COLO668 (cell line): ENCODE measurements at regions not wholly inside any gene's neighbourhood (a gene's known extent, or its start where the extent isn't known, plus 50 kb on each side); places are given as distances from the start of the nearest gene placed in this dataset.
A peak's percentile ranks its signal among the peaks of the same experiment; 100 is the strongest.

Experiments used
- DNase-seq: peaks from one replicate; lab custom pipeline; 2025; ENCODE audit not compliant: unreplicated experiment; lab: John Stamatoyannopoulos, UW

- DNase-seq: no peak
Observed at GRCh38 chr7:25545124-25546008, 317.1 kb upstream of the NPVF start.

- no peak for DNase-seq
Observed at GRCh38 chr7:25546306-25546705, 318.0 kb upstream of the NPVF start.

GRCh38 chr7:25549271-25549921 lies 321.1 kb upstream of the NPVF start:
- DNase-seq: no peak

DNA sequence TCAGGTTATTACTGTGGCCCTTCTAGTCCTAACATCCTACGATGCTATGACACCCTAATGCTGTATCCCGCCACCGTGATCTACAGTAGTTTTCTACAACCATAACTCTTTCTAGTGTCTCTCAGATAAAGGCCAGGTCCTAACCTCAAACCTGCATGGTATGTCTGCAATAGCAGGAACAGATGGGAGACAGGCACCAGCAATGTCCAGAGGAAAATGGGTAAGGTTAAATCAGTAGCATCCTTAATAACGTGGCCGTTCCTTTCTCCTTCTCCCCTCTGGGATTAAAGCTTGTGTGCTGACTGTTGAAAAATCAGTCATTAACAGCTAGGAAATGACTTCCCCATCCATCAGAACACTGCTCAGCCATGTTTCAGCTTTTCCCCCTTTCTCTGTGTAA lies 321.9 kb upstream of the NPVF start:
- no peak for DNase-seq

- DNase-seq: no peak
Observed at GRCh38 chr7:25552998-25553397, 324.7 kb upstream of the NPVF start.

DNA sequence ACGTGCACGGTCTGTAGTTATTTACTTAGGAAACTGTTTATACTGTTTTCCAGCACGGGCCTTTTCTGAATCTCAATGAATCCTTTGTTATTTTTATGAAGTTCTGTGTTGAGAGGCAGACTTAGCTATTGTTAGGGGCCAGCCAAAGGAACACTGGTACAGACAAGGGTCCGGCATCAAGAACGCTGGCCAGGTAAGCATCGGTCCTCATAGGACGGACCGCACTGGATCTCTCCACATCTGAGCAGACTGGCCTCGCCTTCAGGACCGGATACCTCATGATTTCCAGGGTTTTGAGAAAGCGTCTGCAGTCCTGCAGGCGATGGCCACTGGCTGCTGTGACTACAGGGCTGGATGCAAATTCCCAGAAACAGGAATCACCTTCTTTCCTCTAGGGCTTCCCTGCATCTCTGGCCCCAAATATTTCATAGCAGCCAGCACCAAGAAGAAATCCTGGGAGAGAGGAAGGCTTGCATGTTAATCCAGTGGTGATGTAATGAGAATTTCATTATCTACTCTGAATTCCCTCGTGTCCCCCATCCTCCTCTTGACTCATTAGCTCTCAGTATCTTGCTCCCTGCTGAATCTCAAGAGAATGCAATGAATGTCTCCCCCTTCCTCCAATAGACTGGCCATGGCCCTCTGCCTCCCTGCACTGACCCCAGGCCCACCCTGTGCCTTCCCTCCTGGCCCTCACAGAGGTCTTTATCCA lies 325.4 kb upstream of the NPVF start:
- DNase-seq: no peak

GRCh38 chr7:25557379-25557917 lies 329.2 kb upstream of the NPVF start:
- no peak for DNase-seq

- no peak for DNase-seq
Observed at GRCh38 chr7:25557930-25558329, 329.6 kb upstream of the NPVF start.

GRCh38 chr7:25558605-25559004 lies 330.3 kb upstream of the NPVF start:
- no peak for DNase-seq

DNA sequence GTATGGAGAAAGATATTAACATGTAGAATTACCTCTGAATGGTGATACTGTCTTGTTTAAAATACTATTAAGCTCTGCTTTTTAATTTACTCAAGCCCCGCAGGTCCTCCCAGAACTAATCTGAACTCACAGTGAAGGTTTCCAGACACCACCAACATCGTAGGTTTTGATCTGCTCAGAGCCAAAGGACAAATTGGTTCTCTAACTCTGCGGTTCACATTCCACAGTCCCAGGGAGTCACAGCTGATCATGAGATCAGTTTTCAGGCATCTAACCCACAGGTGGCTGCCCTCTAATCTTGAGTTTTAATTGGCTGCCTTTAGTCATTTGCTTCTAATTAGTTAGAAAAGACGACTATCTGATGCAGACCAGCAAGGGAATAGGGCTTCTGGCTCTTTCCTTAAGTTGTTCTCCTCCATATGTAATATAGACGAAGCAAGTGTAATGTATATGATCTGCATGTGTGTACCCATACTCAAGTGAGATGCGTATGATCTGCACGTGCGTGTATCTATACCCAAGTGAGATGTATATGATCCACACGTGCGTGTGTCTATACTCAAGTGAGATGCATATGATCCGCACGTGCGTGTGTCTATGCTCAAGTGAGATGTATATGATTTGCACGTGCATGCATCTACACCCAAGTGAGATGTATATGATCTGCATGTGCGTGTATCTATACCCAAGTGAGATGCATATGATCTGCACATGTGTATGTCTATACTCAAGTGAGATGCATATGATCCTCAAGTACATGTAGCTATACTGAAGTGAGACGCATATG lies 331.5 kb upstream of the NPVF start:
- no peak for DNase-seq

DNA sequence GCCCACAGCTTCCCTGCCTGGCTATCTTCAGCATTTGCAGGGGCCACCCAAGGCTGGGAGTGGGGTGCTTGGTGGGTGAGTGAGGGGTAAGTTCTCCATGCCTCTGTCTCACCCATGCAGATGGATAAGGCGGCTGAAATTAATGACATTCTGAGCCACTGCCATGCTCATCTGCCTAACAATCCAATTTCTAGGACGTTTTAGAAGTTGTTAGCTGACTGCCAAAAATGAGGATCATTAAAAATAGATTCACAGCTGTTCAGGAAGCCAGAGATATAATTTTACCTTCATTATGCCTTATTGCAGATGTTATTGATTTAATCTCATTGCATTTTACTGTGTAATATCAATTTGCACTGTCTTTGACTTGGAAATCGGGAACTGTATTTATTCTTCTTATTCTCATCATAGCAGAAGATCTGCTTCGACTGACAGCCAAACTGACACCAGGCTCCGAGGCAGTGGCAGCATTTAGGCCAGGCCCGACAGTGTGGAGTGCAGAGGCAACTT lies 334.4 kb upstream of the NPVF start:
- DNase-seq: no peak

DNA sequence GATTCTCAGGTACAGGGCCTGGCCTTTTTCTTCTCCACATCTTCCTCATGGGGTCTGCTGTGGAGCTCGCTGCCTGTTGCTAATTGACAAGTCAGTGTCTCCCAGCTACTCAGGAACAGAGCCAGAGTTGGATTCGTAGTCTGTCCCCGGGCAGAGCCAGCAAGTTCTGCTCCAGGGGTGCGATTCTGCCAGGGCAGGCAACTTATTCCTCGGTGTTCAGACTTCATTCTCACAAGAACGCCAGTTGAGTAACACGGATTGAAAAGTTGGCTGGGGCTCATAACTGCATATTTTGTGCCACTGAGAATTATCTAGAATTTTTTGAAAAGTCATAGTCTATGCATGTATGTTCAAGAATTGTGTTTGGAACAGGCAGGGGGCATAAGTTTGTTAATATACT lies 336.7 kb upstream of the NPVF start:
- DNase-seq: no peak

DNA sequence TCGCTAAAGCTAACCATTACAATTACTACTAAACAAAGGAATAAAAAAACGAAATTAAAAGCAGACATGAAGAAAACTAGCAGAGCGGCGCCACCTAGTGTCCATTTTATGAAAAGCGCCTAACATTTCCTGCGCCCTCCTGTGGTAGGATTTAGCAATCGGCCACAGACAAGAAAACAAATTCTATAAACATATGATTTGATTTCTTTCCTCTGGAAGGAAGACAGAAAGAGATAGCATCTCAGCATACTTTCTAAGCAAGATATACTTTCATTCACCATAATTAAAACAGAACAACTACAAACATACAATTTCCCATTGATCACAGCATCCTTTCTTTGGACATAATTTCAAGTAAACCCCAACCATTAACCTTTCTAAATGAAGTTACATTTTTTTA lies 337.7 kb upstream of the NPVF start:
- peak; percentile 61 for DNase-seq

GRCh38 chr7:25567430-25567829 lies 339.1 kb upstream of the NPVF start:
- DNase-seq: no peak

GRCh38 chr7:25569765-25570164 lies 341.5 kb upstream of the NPVF start:
- no peak for DNase-seq

DNA sequence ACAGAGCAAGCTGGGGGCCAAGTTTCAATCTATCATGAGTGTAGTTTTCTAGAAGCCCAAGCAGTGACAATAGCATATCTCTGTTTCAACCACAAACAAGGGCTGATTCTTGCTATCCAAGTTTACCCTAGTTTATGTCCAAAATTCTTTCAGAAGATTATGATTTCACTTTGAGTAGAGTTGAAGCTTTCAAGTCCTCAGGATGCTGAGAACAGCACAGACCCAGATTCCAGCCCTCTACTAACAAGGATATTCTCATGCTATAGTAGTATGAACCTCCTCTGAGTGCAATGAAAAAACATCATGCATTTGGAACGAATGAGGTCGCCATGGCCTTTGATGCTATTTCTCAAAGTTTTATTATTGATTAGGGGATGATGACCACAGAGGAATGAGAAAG lies 344.1 kb upstream of the NPVF start:
- no peak for DNase-seq

DNA sequence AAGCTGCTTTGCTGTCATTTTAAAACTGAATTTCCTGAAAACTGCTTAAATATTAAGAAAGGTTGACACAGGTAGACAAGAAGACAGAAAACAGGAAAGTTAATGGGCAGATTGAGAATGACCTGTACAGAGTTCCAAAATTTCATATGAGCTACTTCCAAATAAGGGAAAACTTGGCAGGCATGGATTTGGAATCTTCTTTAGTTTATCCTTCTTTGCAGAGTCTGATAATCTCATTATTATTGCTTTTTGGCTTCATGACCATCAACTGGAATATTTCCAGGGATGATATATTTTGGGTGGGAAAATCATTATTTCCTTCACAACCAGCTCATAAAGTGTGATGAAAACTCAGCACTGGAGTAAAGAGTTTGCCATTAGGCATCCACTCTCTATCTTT lies 346.5 kb upstream of the NPVF start:
- no peak for DNase-seq

DNA sequence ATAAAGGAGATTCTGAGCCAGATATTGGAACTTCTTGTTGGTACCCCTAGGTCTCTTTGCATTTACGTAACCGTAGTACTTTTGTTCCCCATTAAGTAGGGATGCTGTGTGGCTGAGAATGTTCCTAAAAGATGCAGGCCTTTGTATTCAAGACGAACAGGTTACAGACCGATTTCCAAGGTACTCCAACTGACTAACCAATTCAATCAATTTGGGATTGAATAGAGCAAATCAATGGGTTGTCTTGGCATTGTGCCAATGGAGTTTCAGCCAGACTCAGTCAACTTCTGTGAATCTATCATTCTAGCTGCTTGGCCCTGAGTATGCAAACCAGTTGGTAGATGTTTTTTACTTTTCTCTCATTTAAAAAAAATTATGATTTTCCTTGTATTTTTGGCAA lies 347.3 kb upstream of the NPVF start:
- DNase-seq: no peak

GRCh38 chr7:25578991-25579777 lies 350.9 kb upstream of the NPVF start:
- no peak for DNase-seq

- DNase-seq: no peak
Observed at GRCh38 chr7:25579778-25580075, 351.4 kb upstream of the NPVF start.
